ENCODE measurements at regions not wholly inside any gene's neighbourhood (a gene's known extent, or its start where the extent isn't known, plus 50 kb on each side); places are given as distances from the start of the nearest gene placed in this dataset.
"Not testable (repeated sequence)": the region's sequence is repeated elsewhere in the genome, so short reads cannot be mapped to it uniquely, and the experiment has no call there.

- DNase-seq = no peak
Measured at GRCh38 chr11:80987171-80987570, 1546.3 kb upstream of the TENM4 start.

GRCh38 chr11:80986421-80987074, 1545.7 kb upstream of the TENM4 start:
- no peak for DNase-seq

- no peak for DNase-seq
Measured at GRCh38 chr11:80980227-80980626, 1539.4 kb upstream of the TENM4 start.

- no peak for DNase-seq
Measured at GRCh38 chr11:80973786-80974185, 1533.0 kb upstream of the TENM4 start.

- no peak for DNase-seq
Measured at GRCh38 chr11:80970037-80970436, 1529.2 kb upstream of the TENM4 start.

- DNase-seq = no peak
Measured at GRCh38 chr11:80967649-80968048, 1526.8 kb upstream of the TENM4 start.

- no peak for DNase-seq
Measured at GRCh38 chr11:80960381-80961029, 1519.7 kb upstream of the TENM4 start.

GRCh38 chr11:80959751-80960150, 1518.9 kb upstream of the TENM4 start:
- DNase-seq = no peak

GRCh38 chr11:80958987-80959386, 1518.2 kb upstream of the TENM4 start:
- DNase-seq = no peak

- DNase-seq = no peak
Measured at GRCh38 chr11:80958361-80958760, 1517.5 kb upstream of the TENM4 start.

GRCh38 chr11:80955588-80955987, 1514.8 kb upstream of the TENM4 start:
- no peak for DNase-seq

GRCh38 chr11:80948781-80949180, 1508.0 kb upstream of the TENM4 start:
- DNase-seq = no peak

- DNase-seq = no peak
Measured at GRCh38 chr11:80944758-80945157, 1503.9 kb upstream of the TENM4 start.

- DNase-seq = no peak
Measured at GRCh38 chr11:80943226-80943625, 1502.4 kb upstream of the TENM4 start.

GRCh38 chr11:80937842-80938241, 1497.0 kb upstream of the TENM4 start:
- DNase-seq = no peak

- DNase-seq = no peak
Measured at GRCh38 chr11:80930038-80930437, 1489.2 kb upstream of the TENM4 start.

- no peak for DNase-seq
Measured at GRCh38 chr11:80929031-80929805, 1488.4 kb upstream of the TENM4 start.

GRCh38 chr11:80925321-80925720, 1484.5 kb upstream of the TENM4 start:
- no peak for DNase-seq

- not testable (repeated sequence) for DNase-seq
Measured at GRCh38 chr11:80921310-80921709, 1480.5 kb upstream of the TENM4 start.

GRCh38 chr11:80916173-80916798, 1475.5 kb upstream of the TENM4 start:
- DNase-seq = no peak

GRCh38 chr11:80914311-80914710, 1473.5 kb upstream of the TENM4 start:
- no peak for DNase-seq

GRCh38 chr11:80911666-80912065, 1470.8 kb upstream of the TENM4 start:
- DNase-seq = no peak

- no peak for DNase-seq
Measured at GRCh38 chr11:80900265-80900664, 1459.4 kb upstream of the TENM4 start.

- DNase-seq = no peak
Measured at GRCh38 chr11:80899381-80899780, 1458.6 kb upstream of the TENM4 start.

All from CD4-positive, alpha-beta T cell treated with Interleukin-4 for 1 hour (primary cell).